ENCODE measurements at regions not wholly inside any gene's neighbourhood (a gene's known extent, or its start where the extent isn't known, plus 50 kb on each side); places are given as distances from the start of the nearest gene placed in this dataset.
A peak's percentile ranks its signal among the peaks of the same experiment; 100 is the strongest.

GRCh38 chr11:116244439-116244838 lies 528.3 kb downstream of the BUD13 start:
- DNase-seq (ENCODE audit: low read depth): no peak
- no peak overlapping the region for H3K4me3 ChIP-seq (ENCODE audit: control insufficient read depth, low read depth, low read length)
- TF ChIP-seq CTCF (conservative IDR thresholded peaks at IDR 0.05; ENCODE audit: control insufficient read depth, insufficient read depth, low read depth, low read length): no peak

DNA sequence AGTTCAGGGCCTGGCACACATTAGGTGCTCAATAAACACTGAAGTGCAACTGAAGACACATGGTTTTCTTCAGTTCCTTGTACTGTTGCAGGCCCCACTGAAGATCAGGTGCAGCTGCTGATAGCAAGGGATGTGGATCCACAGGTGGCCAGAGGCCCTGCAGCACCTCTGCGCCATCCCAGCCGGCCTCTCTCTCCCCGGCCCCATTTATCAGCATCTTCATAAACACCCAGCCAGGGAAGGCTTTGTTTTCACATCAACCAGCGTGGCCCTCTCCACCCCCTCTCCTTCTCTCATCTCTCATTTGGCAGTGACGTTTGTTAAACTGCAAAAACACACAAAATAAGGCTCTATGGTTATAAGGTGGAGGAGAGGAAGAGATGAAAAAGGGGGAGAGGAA lies 528.8 kb downstream of the BUD13 start:
- H3K4me3 ChIP-seq (ENCODE audit: control insufficient read depth, low read depth, low read length): no peak overlapping the region
- no peak for TF ChIP-seq CTCF (conservative IDR thresholded peaks at IDR 0.05; ENCODE audit: control insufficient read depth, insufficient read depth, low read depth, low read length)
- no peak for DNase-seq (ENCODE audit: low read depth)

GRCh38 chr11:116242006-116242405 lies 530.8 kb downstream of the BUD13 start:
- no peak for DNase-seq (ENCODE audit: low read depth)
- H3K4me3 ChIP-seq (ENCODE audit: control insufficient read depth, low read depth, low read length): no peak overlapping the region
- no peak for TF ChIP-seq CTCF (conservative IDR thresholded peaks at IDR 0.05; ENCODE audit: control insufficient read depth, insufficient read depth, low read depth, low read length)

GRCh38 chr11:116240710-116241109 lies 532.1 kb downstream of the BUD13 start:
- TF ChIP-seq CTCF (conservative IDR thresholded peaks at IDR 0.05; ENCODE audit: control insufficient read depth, insufficient read depth, low read depth, low read length): no peak
- DNase-seq (ENCODE audit: low read depth): peak; percentile 31
- no peak overlapping the region for H3K4me3 ChIP-seq (ENCODE audit: control insufficient read depth, low read depth, low read length)

GRCh38 chr11:116239247-116239646 lies 533.5 kb downstream of the BUD13 start:
- H3K4me3 ChIP-seq (ENCODE audit: control insufficient read depth, low read depth, low read length): no peak overlapping the region
- TF ChIP-seq CTCF (conservative IDR thresholded peaks at IDR 0.05; ENCODE audit: control insufficient read depth, insufficient read depth, low read depth, low read length): no peak
- DNase-seq (ENCODE audit: low read depth): no peak

DNA sequence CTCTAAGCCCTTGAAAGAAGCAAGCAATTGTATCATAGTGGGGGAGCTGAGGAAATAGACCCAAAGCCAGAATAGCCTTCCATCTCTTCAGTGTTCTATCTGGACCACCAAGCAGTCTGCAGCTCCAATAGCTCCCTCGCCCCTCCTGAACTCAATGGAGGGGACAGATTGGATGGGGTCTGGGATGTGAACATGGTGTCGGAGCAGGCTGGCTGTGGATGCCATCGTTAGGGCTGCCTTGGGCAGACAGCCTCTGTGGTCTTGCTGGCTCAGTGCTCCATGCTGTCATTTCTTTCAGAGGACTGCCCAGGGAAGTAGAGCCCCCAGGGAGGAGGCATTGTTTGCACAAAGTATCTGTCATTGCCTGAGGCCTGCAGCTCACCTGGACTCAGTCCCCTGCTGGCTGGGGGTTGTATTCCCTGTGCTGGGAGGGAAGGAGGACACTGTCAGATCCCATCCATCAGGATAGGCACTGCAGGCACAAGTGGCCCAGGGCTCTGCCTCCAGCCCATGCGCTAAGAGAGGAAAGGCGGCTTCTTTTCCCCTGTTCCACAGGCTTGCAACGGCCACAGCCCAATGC lies 537.7 kb downstream of the BUD13 start:
- no peak overlapping the region for H3K4me3 ChIP-seq (ENCODE audit: control insufficient read depth, low read depth, low read length)
- no peak for DNase-seq (ENCODE audit: low read depth)
- TF ChIP-seq CTCF (conservative IDR thresholded peaks at IDR 0.05; ENCODE audit: control insufficient read depth, insufficient read depth, low read depth, low read length): no peak

DNA sequence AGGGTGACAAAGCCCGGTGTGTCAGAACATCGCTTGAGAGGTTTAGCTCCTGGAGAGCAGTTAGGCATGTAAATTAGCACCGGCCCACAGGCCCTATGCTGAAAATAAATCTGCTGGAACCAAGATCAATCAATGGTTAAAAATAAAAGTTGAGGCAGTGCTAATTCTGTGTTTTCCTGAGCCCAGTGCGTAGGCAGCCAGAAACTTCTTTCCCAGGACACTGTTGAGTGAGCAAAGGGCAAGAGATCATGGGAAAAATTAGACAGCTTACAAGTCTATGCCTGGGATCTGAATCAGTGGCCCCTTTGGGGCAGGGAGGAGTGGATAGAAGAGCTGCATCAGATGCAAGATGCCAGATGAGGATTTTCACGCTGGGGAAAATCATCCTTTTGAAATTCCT lies 539.2 kb downstream of the BUD13 start:
- no peak for DNase-seq (ENCODE audit: low read depth)
- no peak overlapping the region for H3K4me3 ChIP-seq (ENCODE audit: control insufficient read depth, low read depth, low read length)
- TF ChIP-seq CTCF (conservative IDR thresholded peaks at IDR 0.05; ENCODE audit: control insufficient read depth, insufficient read depth, low read depth, low read length): no peak

Measured in fibroblast of mammary gland (primary cell).